ENCODE measurements at regions not wholly inside any gene's neighbourhood (a gene's known extent, or its start where the extent isn't known, plus 50 kb on each side); places are given as distances from the start of the nearest gene placed in this dataset.

GRCh38 chr11:110968348-110969062, 256.3 kb upstream of the ARHGAP20 start:
- no peak overlapping the region for H3K27ac Mint-ChIP-seq
- ChIA-PET POLR2A (no interaction called here), CTCF (interaction anchor here (0.6 to 1.8 kb wide), 3 partner anchors 8 to 319 kb away, joined by 3 read pairs; no protein-coding TSS in a partner anchor)
- ATAC-seq (no peak), DNase-seq (no peak)
- H3K9me3 Mint-ChIP-seq (ENCODE audit: low read depth) = peaks cover 2% of the 10 kb centered on the region
- no peaks in the 10 kb centered on the region for H3K4me1 Mint-ChIP-seq
- intact Hi-C loops (cut with DNase I, micrococcal nuclease) = no loop called here
- no peak overlapping the region for H3K4me3 Mint-ChIP-seq
- H3K36me3 Mint-ChIP-seq (ENCODE audit: low read depth) = no peaks in the 10 kb centered on the region
- H3K27me3 Mint-ChIP-seq = no peaks in the 10 kb centered on the region

GRCh38 chr11:110966131-110966530, 253.9 kb upstream of the ARHGAP20 start:
- DNase-seq = no peak
- H3K4me1 Mint-ChIP-seq = no peaks in the 10 kb centered on the region
- peaks cover 2% of the 10 kb centered on the region for H3K9me3 Mint-ChIP-seq (ENCODE audit: low read depth)
- no peaks in the 10 kb centered on the region for H3K36me3 Mint-ChIP-seq (ENCODE audit: low read depth)
- no peak for ATAC-seq
- no peaks in the 10 kb centered on the region for H3K27me3 Mint-ChIP-seq
- no peak overlapping the region for H3K4me3 Mint-ChIP-seq
- H3K27ac Mint-ChIP-seq = no peak overlapping the region
- POLR2A ChIA-PET = no interaction called here
- CTCF ChIA-PET = no interaction called here
- intact Hi-C loops (cut with DNase I, micrococcal nuclease) = no loop called here

GRCh38 chr11:110962921-110963320, 250.7 kb upstream of the ARHGAP20 start:
- Mint-ChIP-seq H3K9me3 (ENCODE audit: low read depth) (peaks cover 2% of the 10 kb centered on the region), H3K27me3 (no peaks in the 10 kb centered on the region), H3K4me3 (no peak overlapping the region), H3K27ac (no peak overlapping the region), H3K36me3 (ENCODE audit: low read depth) (no peaks in the 10 kb centered on the region), H3K4me1 (no peaks in the 10 kb centered on the region)
- CTCF ChIA-PET = interaction anchor here (0.6 to 0.8 kb wide), 2 partner anchors 202 to 436 kb away, joined by 3 read pairs; no protein-coding TSS in a partner anchor
- DNase-seq = no peak
- no peak for ATAC-seq
- POLR2A ChIA-PET = no interaction called here
- intact Hi-C loops (cut with DNase I, micrococcal nuclease) = no loop called here

GRCh38 chr11:110960167-110960566, 247.9 kb upstream of the ARHGAP20 start:
- ChIA-PET CTCF (interaction anchor here (1.1 kb wide), 1 partner anchor 9 kb away, joined by 3 read pairs; no protein-coding TSS in a partner anchor), POLR2A (no interaction called here)
- no peak overlapping the region for H3K4me3 Mint-ChIP-seq
- no peak for ATAC-seq
- H3K27me3 Mint-ChIP-seq = no peaks in the 10 kb centered on the region
- intact Hi-C loops (cut with DNase I, micrococcal nuclease) = no loop called here
- H3K36me3 Mint-ChIP-seq (ENCODE audit: low read depth) = no peaks in the 10 kb centered on the region
- H3K4me1 Mint-ChIP-seq = no peaks in the 10 kb centered on the region
- no peaks in the 10 kb centered on the region for H3K9me3 Mint-ChIP-seq (ENCODE audit: low read depth)
- H3K27ac Mint-ChIP-seq = no peak overlapping the region
- no peak for DNase-seq

- Mint-ChIP-seq H3K4me1 (no peaks in the 10 kb centered on the region), H3K9me3 (ENCODE audit: low read depth) (no peaks in the 10 kb centered on the region), H3K27ac (no peak overlapping the region), H3K27me3 (no peaks in the 10 kb centered on the region), H3K36me3 (ENCODE audit: low read depth) (no peaks in the 10 kb centered on the region), H3K4me3 (no peak overlapping the region)
- ChIA-PET POLR2A (no interaction called here), CTCF (no interaction called here)
- intact Hi-C loops (cut with DNase I, micrococcal nuclease) = no loop called here
- no peak for DNase-seq
- no peak for ATAC-seq
These were observed 246.0 kb upstream of the ARHGAP20 start for GRCh38 chr11:110958216-110958615.

GRCh38 chr11:110955776-110956175, 243.5 kb upstream of the ARHGAP20 start:
- H3K4me3 Mint-ChIP-seq = no peak overlapping the region
- no peaks in the 10 kb centered on the region for H3K9me3 Mint-ChIP-seq (ENCODE audit: low read depth)
- H3K27ac Mint-ChIP-seq = no peak overlapping the region
- no peaks in the 10 kb centered on the region for H3K36me3 Mint-ChIP-seq (ENCODE audit: low read depth)
- no peaks in the 10 kb centered on the region for H3K27me3 Mint-ChIP-seq
- intact Hi-C loops (cut with DNase I, micrococcal nuclease) = no loop called here
- ATAC-seq (no peak), DNase-seq (no peak)
- CTCF ChIA-PET = no interaction called here
- POLR2A ChIA-PET = no interaction called here
- no peaks in the 10 kb centered on the region for H3K4me1 Mint-ChIP-seq

- POLR2A ChIA-PET = interaction anchor here (0.5 kb wide), 1 partner anchor 462 kb away, joined by 3 read pairs; no protein-coding TSS in a partner anchor
- CTCF ChIA-PET = interaction anchor here (0.7 to 1.2 kb wide), 3 partner anchors 55 to 119 kb away, joined by 3 read pairs; no protein-coding TSS in a partner anchor
- intact Hi-C loops (cut with DNase I, micrococcal nuclease) = no loop called here
- Mint-ChIP-seq H3K27ac (no peak overlapping the region), H3K4me3 (no peak overlapping the region), H3K36me3 (ENCODE audit: low read depth) (no peaks in the 10 kb centered on the region), H3K4me1 (no peaks in the 10 kb centered on the region), H3K27me3 (no peaks in the 10 kb centered on the region), H3K9me3 (ENCODE audit: low read depth) (no peaks in the 10 kb centered on the region)
- DNase-seq (no peak), ATAC-seq (no peak)
These were observed 239.8 kb upstream of the ARHGAP20 start for GRCh38 chr11:110951950-110952503.

- POLR2A ChIA-PET = no interaction called here
- Mint-ChIP-seq H3K27me3 (no peaks in the 10 kb centered on the region), H3K9me3 (ENCODE audit: low read depth) (no peaks in the 10 kb centered on the region), H3K36me3 (ENCODE audit: low read depth) (no peaks in the 10 kb centered on the region), H3K27ac (no peak overlapping the region), H3K4me1 (no peaks in the 10 kb centered on the region), H3K4me3 (no peak overlapping the region)
- intact Hi-C loops (cut with DNase I, micrococcal nuclease) = no loop called here
- DNase-seq = no peak
- ATAC-seq = peak; percentile 49
- CTCF ChIA-PET = interaction anchor here (0.7 to 1.2 kb wide), 3 partner anchors 56 to 118 kb away, joined by 3 read pairs; no protein-coding TSS in a partner anchor
These were observed 239.1 kb upstream of the ARHGAP20 start for GRCh38 chr11:110951037-110951949.

- CTCF ChIA-PET = no interaction called here
- ATAC-seq (no peak), DNase-seq (no peak)
- no peaks in the 10 kb centered on the region for H3K4me1 Mint-ChIP-seq
- H3K36me3 Mint-ChIP-seq (ENCODE audit: low read depth) = no peaks in the 10 kb centered on the region
- no peak overlapping the region for H3K4me3 Mint-ChIP-seq
- POLR2A ChIA-PET = no interaction called here
- H3K9me3 Mint-ChIP-seq (ENCODE audit: low read depth) = no peaks in the 10 kb centered on the region
- intact Hi-C loops (cut with DNase I, micrococcal nuclease) = no loop called here
- no peaks in the 10 kb centered on the region for H3K27me3 Mint-ChIP-seq
- H3K27ac Mint-ChIP-seq = no peak overlapping the region
These were observed 235.9 kb upstream of the ARHGAP20 start for GRCh38 chr11:110948112-110948511.

GRCh38 chr11:110947096-110947495, 234.9 kb upstream of the ARHGAP20 start:
- H3K4me3 Mint-ChIP-seq = no peak overlapping the region
- no peaks in the 10 kb centered on the region for H3K4me1 Mint-ChIP-seq
- no peaks in the 10 kb centered on the region for H3K9me3 Mint-ChIP-seq (ENCODE audit: low read depth)
- H3K27ac Mint-ChIP-seq = no peak overlapping the region
- POLR2A ChIA-PET = no interaction called here
- CTCF ChIA-PET = no interaction called here
- DNase-seq (no peak), ATAC-seq (no peak)
- H3K36me3 Mint-ChIP-seq (ENCODE audit: low read depth) = no peaks in the 10 kb centered on the region
- intact Hi-C loops (cut with DNase I, micrococcal nuclease) = no loop called here
- H3K27me3 Mint-ChIP-seq = no peaks in the 10 kb centered on the region

GRCh38 chr11:110939471-110939870, 227.2 kb upstream of the ARHGAP20 start:
- Mint-ChIP-seq H3K9me3 (ENCODE audit: low read depth) (no peaks in the 10 kb centered on the region), H3K36me3 (ENCODE audit: low read depth) (no peaks in the 10 kb centered on the region), H3K27ac (no peak overlapping the region), H3K4me3 (no peak overlapping the region), H3K27me3 (peaks cover 1% of the 10 kb centered on the region), H3K4me1 (no peaks in the 10 kb centered on the region)
- CTCF ChIA-PET = interaction anchor here (1.0 kb wide), 1 partner anchor 10 kb away, joined by 4 read pairs; no protein-coding TSS in a partner anchor
- ATAC-seq (no peak), DNase-seq (no peak)
- POLR2A ChIA-PET = no interaction called here
- intact Hi-C loops (cut with DNase I, micrococcal nuclease) = no loop called here

All from activated CD4-positive, alpha-beta T cell treated with anti-CD3 and anti-CD28 coated beads for 36 hours (primary cell).